PFSK-1 (cell line): ENCODE measurements at regions not wholly inside any gene's neighbourhood (a gene's known extent, or its start where the extent isn't known, plus 50 kb on each side); places are given as distances from the start of the nearest gene placed in this dataset.

ENCODE experiments used
- POLR2AphosphoS5 ChIP-seq: IDR thresholded peaks from 2 replicates; pipeline ENCODE4 v1.6.1; 2012; ENCODE audit warnings: low read depth, mild to moderate bottlenecking, control low read depth, low read length, moderate library complexity
- TAF1 ChIP-seq: IDR thresholded peaks from 2 replicates; pipeline ENCODE4 v1.6.1; 2012; ENCODE audit warnings: low read length, control low read depth, borderline replicate concordance; ENCODE audit not compliant: insufficient read depth
- TF ChIP-seq, protein P1 (sequence below), 2 experiments: IDR thresholded peaks; 2 replicates each; pipeline versions ENCODE4 v1.6.1 to v1.8.0; 2011 to 2012; ENCODE audit warnings: low read depth in 2 of 2, low read length in 2 of 2, control low read depth in 1 of 2, inconsistent platforms in 1 of 2, mild to moderate bottlenecking in 1 of 2, moderate library complexity in 1 of 2; ENCODE audit not compliant: insufficient read depth in 1 of 2

DNA sequence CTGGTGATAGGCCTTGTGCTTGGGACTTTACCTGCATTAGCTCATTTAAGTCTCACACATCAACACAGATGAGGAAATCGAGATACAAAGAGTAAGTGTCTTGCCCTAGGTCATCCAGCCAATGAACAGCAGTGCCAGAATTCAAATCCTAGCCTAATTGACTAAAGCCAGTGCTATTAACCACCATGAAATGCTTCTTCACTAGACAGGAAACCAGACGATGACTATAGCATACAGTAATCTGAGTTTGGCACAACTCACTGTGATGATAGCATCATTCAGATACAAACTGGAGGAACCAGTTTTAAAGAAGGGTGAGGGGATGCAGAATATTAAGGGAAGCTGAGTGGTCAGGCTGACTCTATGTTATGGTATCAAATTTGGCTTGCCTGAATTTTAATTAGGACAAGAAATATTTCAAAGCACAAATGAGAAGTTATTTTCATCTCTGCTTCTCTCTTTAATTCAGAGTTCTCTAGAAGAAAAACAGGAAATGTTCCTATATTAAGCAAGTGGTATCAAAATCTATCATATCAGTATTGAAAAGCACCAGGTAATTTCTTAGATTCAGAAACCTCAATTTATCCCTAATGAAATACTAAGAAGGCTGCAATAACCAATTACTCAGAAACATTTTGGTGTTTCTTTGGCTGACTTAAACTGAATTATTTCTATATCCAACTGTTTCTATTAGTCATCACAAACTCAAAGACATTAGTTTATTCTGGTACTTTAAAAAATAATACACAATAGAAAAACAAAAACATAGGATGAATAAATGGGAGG, 147.0 kb upstream of the RASA1 start:
- TF ChIP-seq POLR2AphosphoS5 = no peak
- TF ChIP-seq TAF1 = no peak
- TF ChIP-seq, protein P1, sequence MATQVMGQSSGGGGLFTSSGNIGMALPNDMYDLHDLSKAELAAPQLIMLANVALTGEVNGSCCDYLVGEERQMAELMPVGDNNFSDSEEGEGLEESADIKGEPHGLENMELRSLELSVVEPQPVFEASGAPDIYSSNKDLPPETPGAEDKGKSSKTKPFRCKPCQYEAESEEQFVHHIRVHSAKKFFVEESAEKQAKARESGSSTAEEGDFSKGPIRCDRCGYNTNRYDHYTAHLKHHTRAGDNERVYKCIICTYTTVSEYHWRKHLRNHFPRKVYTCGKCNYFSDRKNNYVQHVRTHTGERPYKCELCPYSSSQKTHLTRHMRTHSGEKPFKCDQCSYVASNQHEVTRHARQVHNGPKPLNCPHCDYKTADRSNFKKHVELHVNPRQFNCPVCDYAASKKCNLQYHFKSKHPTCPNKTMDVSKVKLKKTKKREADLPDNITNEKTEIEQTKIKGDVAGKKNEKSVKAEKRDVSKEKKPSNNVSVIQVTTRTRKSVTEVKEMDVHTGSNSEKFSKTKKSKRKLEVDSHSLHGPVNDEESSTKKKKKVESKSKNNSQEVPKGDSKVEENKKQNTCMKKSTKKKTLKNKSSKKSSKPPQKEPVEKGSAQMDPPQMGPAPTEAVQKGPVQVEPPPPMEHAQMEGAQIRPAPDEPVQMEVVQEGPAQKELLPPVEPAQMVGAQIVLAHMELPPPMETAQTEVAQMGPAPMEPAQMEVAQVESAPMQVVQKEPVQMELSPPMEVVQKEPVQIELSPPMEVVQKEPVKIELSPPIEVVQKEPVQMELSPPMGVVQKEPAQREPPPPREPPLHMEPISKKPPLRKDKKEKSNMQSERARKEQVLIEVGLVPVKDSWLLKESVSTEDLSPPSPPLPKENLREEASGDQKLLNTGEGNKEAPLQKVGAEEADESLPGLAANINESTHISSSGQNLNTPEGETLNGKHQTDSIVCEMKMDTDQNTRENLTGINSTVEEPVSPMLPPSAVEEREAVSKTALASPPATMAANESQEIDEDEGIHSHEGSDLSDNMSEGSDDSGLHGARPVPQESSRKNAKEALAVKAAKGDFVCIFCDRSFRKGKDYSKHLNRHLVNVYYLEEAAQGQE (IDR thresholded peaks at IDR 0.05; ENCODE audit: insufficient read depth in 1 of 2, low read depth in 2 of 2, low read length in 2 of 2) = no peak
